ENCODE measurements at regions not wholly inside any gene's neighbourhood (a gene's known extent, or its start where the extent isn't known, plus 50 kb on each side); places are given as distances from the start of the nearest gene placed in this dataset.

DNA sequence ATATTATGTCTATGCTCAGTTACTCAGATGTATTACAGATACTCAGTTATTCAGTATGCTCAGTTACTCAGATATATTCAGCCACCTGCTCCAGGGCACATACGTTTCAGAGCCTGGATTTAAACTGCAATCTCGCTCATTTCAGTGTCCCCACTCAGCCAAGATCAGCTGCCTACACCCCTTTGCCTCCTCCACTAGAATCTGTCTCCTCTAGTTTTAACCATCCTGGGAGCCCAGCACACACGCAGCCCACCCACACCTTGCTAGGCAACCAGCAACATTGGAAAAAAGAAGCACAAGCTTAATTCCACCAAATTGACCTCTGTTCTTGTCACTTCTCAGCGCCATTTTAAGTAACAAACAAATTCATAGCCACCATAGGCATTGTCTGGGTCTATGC lies 246.2 kb downstream of the QDPR start:
- ATAC-seq (no peak), DNase-seq (no peak)
- Histone ChIP-seq H3K36me3 (no peaks in the 10 kb centered on the region), H3K9me3 (no peaks in the 10 kb centered on the region), H3K27me3 (no peaks in the 10 kb centered on the region), H3K4me3 (no peak overlapping the region), H3K4me1 (no peaks in the 10 kb centered on the region), H3K27ac (no peak overlapping the region)
- TF ChIP-seq, protein P1, sequence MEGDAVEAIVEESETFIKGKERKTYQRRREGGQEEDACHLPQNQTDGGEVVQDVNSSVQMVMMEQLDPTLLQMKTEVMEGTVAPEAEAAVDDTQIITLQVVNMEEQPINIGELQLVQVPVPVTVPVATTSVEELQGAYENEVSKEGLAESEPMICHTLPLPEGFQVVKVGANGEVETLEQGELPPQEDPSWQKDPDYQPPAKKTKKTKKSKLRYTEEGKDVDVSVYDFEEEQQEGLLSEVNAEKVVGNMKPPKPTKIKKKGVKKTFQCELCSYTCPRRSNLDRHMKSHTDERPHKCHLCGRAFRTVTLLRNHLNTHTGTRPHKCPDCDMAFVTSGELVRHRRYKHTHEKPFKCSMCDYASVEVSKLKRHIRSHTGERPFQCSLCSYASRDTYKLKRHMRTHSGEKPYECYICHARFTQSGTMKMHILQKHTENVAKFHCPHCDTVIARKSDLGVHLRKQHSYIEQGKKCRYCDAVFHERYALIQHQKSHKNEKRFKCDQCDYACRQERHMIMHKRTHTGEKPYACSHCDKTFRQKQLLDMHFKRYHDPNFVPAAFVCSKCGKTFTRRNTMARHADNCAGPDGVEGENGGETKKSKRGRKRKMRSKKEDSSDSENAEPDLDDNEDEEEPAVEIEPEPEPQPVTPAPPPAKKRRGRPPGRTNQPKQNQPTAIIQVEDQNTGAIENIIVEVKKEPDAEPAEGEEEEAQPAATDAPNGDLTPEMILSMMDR (IDR thresholded peaks at IDR 0.05) = no peak
- intact Hi-C loops (cut with DNase I) = no loop called here
- 94% methylated on average over 4 of the region's 4 CpGs for WGBS, 2 donors

DNA sequence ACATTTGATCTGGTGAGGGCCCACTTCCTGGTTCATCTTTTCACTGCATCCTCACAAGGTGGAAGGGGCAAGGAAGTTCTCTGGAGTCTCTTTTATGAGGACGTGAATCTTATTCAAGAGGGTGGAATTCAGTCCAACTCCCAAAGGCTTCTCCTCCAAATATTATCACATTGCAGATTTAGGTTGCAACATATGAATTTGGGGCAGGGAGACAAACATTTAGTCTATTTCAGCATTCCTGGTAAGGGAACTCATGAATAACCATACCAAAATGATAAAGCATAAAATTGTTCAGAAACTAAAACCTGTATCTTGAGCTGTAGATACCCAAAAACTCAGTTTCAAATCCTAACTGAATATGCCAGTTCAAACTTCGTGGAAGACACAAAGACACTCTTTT lies 246.8 kb downstream of the QDPR start:
- DNase-seq (no peak), ATAC-seq (no peak)
- Histone ChIP-seq H3K9me3 (no peaks in the 10 kb centered on the region), H3K27ac (no peak overlapping the region), H3K4me3 (no peak overlapping the region), H3K27me3 (no peaks in the 10 kb centered on the region), H3K4me1 (no peaks in the 10 kb centered on the region), H3K36me3 (no peaks in the 10 kb centered on the region)
- TF ChIP-seq, protein P1 (IDR thresholded peaks at IDR 0.05) = no peak
- intact Hi-C loops (cut with DNase I) = no loop called here
- 75 to 81% methylated on average over 2 of the region's 2 CpGs for WGBS, 2 donors

DNA sequence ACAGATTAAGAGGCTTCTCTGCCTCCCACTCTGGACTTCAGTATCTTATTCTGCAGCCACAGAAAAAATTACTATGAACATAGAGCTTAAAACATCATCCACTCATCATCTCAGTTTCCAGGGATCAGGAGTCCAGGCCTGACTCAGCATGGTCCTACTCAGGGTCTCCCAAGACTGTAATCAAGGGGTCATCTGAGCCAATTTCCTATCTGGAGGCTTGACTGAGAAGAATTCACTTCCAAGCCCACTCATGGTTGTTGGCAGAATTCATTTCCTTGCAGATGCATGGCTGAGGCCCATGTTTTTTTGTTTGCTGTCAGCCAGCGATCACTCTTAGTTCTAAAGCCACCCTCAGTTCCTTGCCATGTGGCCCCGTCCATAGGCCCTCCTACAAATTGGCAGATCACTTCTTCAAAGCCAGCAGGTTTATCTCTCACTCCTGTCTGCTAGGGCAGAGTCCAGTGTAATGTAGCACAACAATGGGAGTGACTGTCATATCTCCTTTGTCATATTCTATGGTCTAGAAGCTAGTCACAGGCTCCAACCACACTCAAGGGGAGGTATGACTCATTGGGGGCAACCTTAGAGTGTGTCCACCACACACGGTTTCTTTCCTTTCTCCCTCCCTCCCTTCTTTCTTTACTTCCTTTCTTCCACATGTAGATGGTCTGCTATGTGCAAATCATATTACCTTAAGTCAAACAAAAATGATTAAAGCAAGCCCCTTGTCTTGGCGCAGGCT lies 251.6 kb downstream of the QDPR start:
- H3K4me1 ChIP-seq = no peaks in the 10 kb centered on the region
- H3K9me3 ChIP-seq = no peaks in the 10 kb centered on the region
- TF ChIP-seq, protein P1 (IDR thresholded peaks at IDR 0.05) = no peak
- no peaks in the 10 kb centered on the region for H3K27me3 ChIP-seq
- ATAC-seq (no peak), DNase-seq (no peak)
- H3K36me3 ChIP-seq = no peaks in the 10 kb centered on the region
- 90 to 93% methylated on average over 4 of the region's 4 CpGs for WGBS, 2 donors
- no peak overlapping the region for H3K27ac ChIP-seq
- intact Hi-C loops (cut with DNase I) = no loop called here
- no peak overlapping the region for H3K4me3 ChIP-seq

DNA sequence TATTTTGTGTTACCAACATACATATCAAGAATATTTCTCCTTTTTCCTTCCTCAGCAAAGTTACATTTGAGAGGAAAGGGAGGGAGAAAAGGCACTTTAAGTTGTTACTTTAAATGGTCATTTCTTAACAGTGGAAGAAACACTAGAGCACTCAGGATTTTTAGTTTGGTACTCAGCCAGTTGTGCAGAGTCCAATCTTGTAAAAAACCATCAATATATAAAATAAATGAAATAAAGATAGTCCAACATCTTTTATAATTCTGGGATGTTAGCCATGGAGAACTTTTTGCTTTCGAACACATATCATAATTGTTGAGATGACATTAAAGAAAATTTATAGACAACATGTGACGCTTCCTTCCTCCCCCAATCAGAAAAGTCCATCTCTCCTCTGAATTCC lies 253.8 kb downstream of the QDPR start:
- DNase-seq (no peak), ATAC-seq (no peak)
- H3K4me3 ChIP-seq = no peak overlapping the region
- no peak overlapping the region for H3K27ac ChIP-seq
- no peaks in the 10 kb centered on the region for H3K9me3 ChIP-seq
- H3K36me3 ChIP-seq = no peaks in the 10 kb centered on the region
- intact Hi-C loops (cut with DNase I) = no loop called here
- 94 to 100% methylated on average over 2 of the region's 2 CpGs for WGBS, 2 donors
- TF ChIP-seq, protein P1 (IDR thresholded peaks at IDR 0.05) = no peak
- no peaks in the 10 kb centered on the region for H3K27me3 ChIP-seq
- no peaks in the 10 kb centered on the region for H3K4me1 ChIP-seq

Measured in heart right ventricle (tissue), 16 donors.